Kidney (tissue), 13 donors: ENCODE measurements at regions not wholly inside any gene's neighbourhood (a gene's known extent, or its start where the extent isn't known, plus 50 kb on each side); places are given as distances from the start of the nearest gene placed in this dataset.

Source experiments
- DNase-seq, 5 donors: peaks; one replicate each; pipeline ENCODE4 v3.0.0-alpha.2; 2013 to 2020
- FAIRE-seq: peaks from 2 replicates; lab custom pipeline; 2012; peaks lifted over from hg19 to GRCh38; lab: Jason Lieb, UNC
- H3K27ac ChIP-seq, 2 donors: one replicate each; pipeline ENCODE4 v1.7.0; 2013; ENCODE audit warnings: low read depth in 2 of 2, low read length in 2 of 2, inconsistent platforms in 1 of 2
- H3K27me3 ChIP-seq: one replicate; pipeline ENCODE4 v1.7.1; 2013; ENCODE audit warnings: low read length, inconsistent platforms; ENCODE audit not compliant: control insufficient read depth, insufficient read depth
- H3K36me3 ChIP-seq, 3 donors: one replicate each; pipeline versions ENCODE4 v1.7.0 to v1.7.1; 2013; ENCODE audit warnings: low read length in 3 of 3, control low read depth in 1 of 3, inconsistent platforms in 1 of 3; ENCODE audit not compliant: insufficient read depth in 3 of 3, control insufficient read depth in 2 of 3
- H3K4me1 ChIP-seq, 3 donors: one replicate each; pipeline versions ENCODE4 v1.7.0 to v1.7.1; 2013; ENCODE audit warnings: low read length in 3 of 3, inconsistent platforms in 1 of 3, low read depth in 1 of 3; ENCODE audit not compliant: control insufficient read depth in 2 of 3, insufficient read depth in 2 of 3
- H3K4me3 ChIP-seq, 3 donors: one replicate each; pipeline versions ENCODE4 v1.7.0 to v1.8.1; 2013; ENCODE audit warnings: low read length in 3 of 3, control low read depth in 1 of 3, inconsistent platforms in 1 of 3
- H3K9ac ChIP-seq, 3 donors: one replicate each; pipeline versions ENCODE4 v1.7.0 to v1.7.1; 2013; ENCODE audit warnings: low read length in 3 of 3, control low read depth in 1 of 3, inconsistent platforms in 1 of 3
- H3K9me3 ChIP-seq, 3 donors: one replicate each; pipeline versions ENCODE4 v1.7.0 to v1.7.1; 2013; ENCODE audit warnings: low read length in 3 of 3, control low read depth in 1 of 3, inconsistent platforms in 1 of 3; ENCODE audit not compliant: control insufficient read depth in 2 of 3, insufficient read depth in 1 of 3
- CTCF ChIP-seq: IDR thresholded peaks from 3 replicates; pipeline ENCODE4 v1.5.1; 2012; ENCODE audit warnings: mild to moderate bottlenecking, moderate library complexity, borderline replicate concordance; ENCODE audit not compliant: insufficient read depth; ENCODE audit errors: extremely low read depth
- intact Hi-C: fragments of 100-400 bp; cut with DNase I; formaldehyde crosslinking; loops from one replicate; pipeline ENCODE4 v1.11.1; 2022
- donor health status: control.
- donor health status: control.
- donor health status: control.
- donor health status: control.
- donor health status: control.
- donor health status: DM: yes; HTN: yes; CAD: no.
- donor health status: Normal renal cell carcinoma (clear cell type).

DNA sequence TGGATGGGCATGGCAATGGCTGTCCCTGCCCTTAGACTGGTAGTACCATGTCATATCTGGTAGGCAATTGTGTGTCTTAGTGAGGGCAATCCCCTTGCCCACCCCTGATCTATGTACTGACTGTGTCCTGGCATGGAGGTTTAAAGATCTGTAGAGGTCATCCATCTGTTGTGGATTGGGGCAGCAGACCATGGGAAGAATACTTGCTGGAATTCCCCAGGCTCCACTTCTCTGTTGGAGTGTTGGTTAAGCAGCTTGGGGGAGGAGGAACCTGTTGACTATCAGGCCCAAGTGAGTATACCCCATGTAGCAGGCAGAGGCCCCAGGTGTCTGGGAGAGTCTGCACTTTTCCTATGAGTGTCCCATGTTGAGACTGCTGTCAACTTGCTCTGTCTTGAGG lies 246.7 kb upstream of the DIPK2B start:
- TF ChIP-seq CTCF: no peak
- Histone ChIP-seq H3K9ac (no peak overlapping the region), H3K9me3 (no peaks in the 10 kb centered on the region), H3K27me3 (no peaks in the 10 kb centered on the region), H3K4me1 (no peaks in the 10 kb centered on the region), H3K4me3 (no peak overlapping the region), H3K36me3 (no peaks in the 10 kb centered on the region), H3K27ac (no peak overlapping the region)
- DNase-seq (peak in 1 of 5 donors; percentile 16), FAIRE-seq (no peak)
- intact Hi-C loops: no loop called here

DNA sequence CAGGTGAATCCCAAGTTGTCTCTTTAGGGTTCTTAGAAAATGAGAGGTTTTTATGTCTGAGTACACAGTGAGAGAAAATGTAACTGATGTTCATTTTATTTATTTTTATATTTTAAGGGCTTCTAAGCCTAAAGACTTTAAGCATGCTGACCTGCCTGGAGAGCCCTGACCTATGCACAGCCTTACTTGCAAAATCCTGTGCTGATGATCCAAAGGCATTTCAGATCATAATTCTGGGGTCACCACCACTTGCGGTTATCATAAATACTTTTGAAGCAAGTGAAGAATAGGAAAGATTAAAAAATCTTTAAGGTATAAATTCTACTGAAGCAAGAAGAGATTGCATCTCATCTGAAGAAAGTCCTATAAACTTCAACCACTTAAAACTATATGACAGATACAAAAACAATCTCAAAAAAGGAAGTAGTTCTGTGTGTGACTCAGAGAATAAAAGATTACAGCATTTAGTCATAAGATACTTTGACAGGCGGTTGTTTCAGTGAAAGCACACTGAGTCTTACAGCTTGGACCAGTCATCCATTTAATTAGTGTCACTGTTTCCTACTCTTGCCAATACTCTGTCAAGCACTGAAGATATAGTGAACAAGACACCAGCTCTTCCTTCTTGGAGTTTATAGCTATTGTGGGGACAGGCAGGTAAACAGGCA lies 245.2 kb upstream of the DIPK2B start:
- intact Hi-C loops: no loop called here
- FAIRE-seq: no peak
- no peak for TF ChIP-seq CTCF
- H3K9ac ChIP-seq: no peak overlapping the region
- no peak overlapping the region for H3K4me3 ChIP-seq
- H3K4me1 ChIP-seq: no peaks in the 10 kb centered on the region
- no peaks in the 10 kb centered on the region for H3K27me3 ChIP-seq
- DNase-seq: peak in 2 of 5 donors; percentile 25 to 56
- H3K27ac ChIP-seq: no peak overlapping the region
- H3K9me3 ChIP-seq: no peaks in the 10 kb centered on the region
- no peaks in the 10 kb centered on the region for H3K36me3 ChIP-seq

DNA sequence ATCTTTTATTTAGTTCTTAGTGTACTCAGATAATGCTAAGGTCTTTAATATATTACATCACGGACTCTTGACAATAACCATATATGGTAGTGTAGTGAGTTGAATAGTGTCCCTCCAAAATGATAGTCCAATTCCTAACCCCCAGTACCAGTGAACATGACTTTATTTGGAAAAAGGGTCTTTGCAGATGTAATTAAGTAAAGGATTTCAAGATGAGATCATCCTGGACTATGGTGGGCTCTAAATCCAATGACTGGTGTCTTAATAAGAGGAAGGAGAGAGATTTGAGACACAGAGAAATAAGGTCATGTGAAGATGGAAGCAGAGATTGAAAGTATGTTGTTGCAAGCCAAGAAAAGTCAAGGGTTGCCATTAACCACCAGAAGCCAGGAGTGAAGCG lies 236.5 kb upstream of the DIPK2B start:
- Histone ChIP-seq H3K9ac (no peak overlapping the region), H3K27me3 (peaks cover 2% of the 10 kb centered on the region), H3K4me3 (no peak overlapping the region), H3K36me3 (no peaks in the 10 kb centered on the region), H3K4me1 (no peaks in the 10 kb centered on the region), H3K9me3 (no peaks in the 10 kb centered on the region), H3K27ac (no peak overlapping the region)
- intact Hi-C loops: no loop called here
- FAIRE-seq (no peak), DNase-seq (no peak)
- TF ChIP-seq CTCF: no peak

GRCh38 chrX:45435481-45435880 lies 234.8 kb upstream of the DIPK2B start:
- Histone ChIP-seq H3K27me3 (peaks cover 2% of the 10 kb centered on the region), H3K9me3 (no peaks in the 10 kb centered on the region), H3K36me3 (no peaks in the 10 kb centered on the region), H3K4me3 (no peak overlapping the region), H3K27ac (no peak overlapping the region), H3K9ac (no peak overlapping the region), H3K4me1 (no peaks in the 10 kb centered on the region)
- FAIRE-seq (peak; percentile 64), DNase-seq (no peak)
- intact Hi-C loops: no loop called here
- TF ChIP-seq CTCF: no peak
